ENCODE measurements at regions not wholly inside any gene's neighbourhood (a gene's known extent, or its start where the extent isn't known, plus 50 kb on each side); places are given as distances from the start of the nearest gene placed in this dataset.

- H3K56ac ChIP-seq (ENCODE audit: insufficient read length, low read depth, low read length), result no peak overlapping the region
- Mint-ChIP-seq H3K36me3 (ENCODE audit: insufficient read depth in 1 of 3, low read depth in 3 of 3) (no peaks in the 10 kb centered on the region), H3K4me1 (peaks cover 28 to 33% of the 10 kb centered on the region in 2 experiments), H3K4me3 (no peak overlapping the region), H3K27ac (peak overlapping the region in 1 of 3 experiments; percentile 42; a peak in 1 of 7 replicates), H3K9me3 (no peaks in the 10 kb centered on the region), H3K27me3 (ENCODE audit: low read depth) (no peaks in the 10 kb centered on the region)
- H2BK120ac ChIP-seq (ENCODE audit: low read depth, low read length, poor library complexity, severe bottlenecking), result no peak overlapping the region
- H3K27ac ChIP-seq (ENCODE audit: insufficient read length, low read depth, low read length), result no peak overlapping the region
- H2BK5ac ChIP-seq (ENCODE audit: insufficient read length, low read length), result no peak overlapping the region
- H3K9me3 ChIP-seq (ENCODE audit: control insufficient read depth, low read depth, low read length), result no peaks in the 10 kb centered on the region
- no peaks in the 10 kb centered on the region for H3K79me1 ChIP-seq (ENCODE audit: insufficient read depth, low read depth, low read length, poor library complexity, severe bottlenecking)
- no peak for DNase-seq
- no peaks in the 10 kb centered on the region for H3K79me2 ChIP-seq (ENCODE audit: insufficient read depth, low read length)
- H4K5ac ChIP-seq (ENCODE audit: insufficient read length, low read depth, low read length), result no peak overlapping the region
- H4K8ac ChIP-seq (replicated peaks; ENCODE audit: insufficient read length, low read depth, low read length), result no peak overlapping the region
- WGBS (ENCODE audit: extremely low coverage, insufficient read length, low lambda C conversion rate), result 100% methylated on average over 1 of the region's 8 CpGs
- H2BK15ac ChIP-seq (ENCODE audit: low read depth, low read length), result no peak overlapping the region
- H4K91ac ChIP-seq (ENCODE audit: insufficient read length, low read depth, low read length), result no peak overlapping the region
- H3K4me1 ChIP-seq (ENCODE audit: insufficient read depth, low read length), result peaks cover 6% of the 10 kb centered on the region; the same call in 1 of the 2 replicates
- no peak overlapping the region for H2BK20ac ChIP-seq (ENCODE audit: low read depth, low read length, poor library complexity, severe bottlenecking)
- no peak overlapping the region for H2AFZ ChIP-seq (ENCODE audit: low read length)
- no peak overlapping the region for H3K4ac ChIP-seq (ENCODE audit: low read depth, low read length)
- H3K23ac ChIP-seq (ENCODE audit: insufficient read length, low read depth, low read length), result no peak overlapping the region
- H4K20me1 ChIP-seq (ENCODE audit: control insufficient read depth, insufficient read depth, insufficient read length), result no peaks in the 10 kb centered on the region
- H3K4me2 ChIP-seq (ENCODE audit: insufficient read depth, insufficient read length, low read length), result no peak overlapping the region
- no peak overlapping the region for H3K18ac ChIP-seq (ENCODE audit: insufficient read length, low read depth, low read length)
- no peak overlapping the region for H2BK12ac ChIP-seq (ENCODE audit: insufficient read length, low read depth, low read length)
- no peaks in the 10 kb centered on the region for H3K23me2 ChIP-seq (ENCODE audit: insufficient read length, low read depth, low read length, poor library complexity, severe bottlenecking)
- H3K14ac ChIP-seq (ENCODE audit: insufficient read depth, low read length), result no peak overlapping the region; the same call in 1 of the 2 replicates
- no peak overlapping the region for H3T11ph ChIP-seq (ENCODE audit: low read length)
- H2AK5ac ChIP-seq (ENCODE audit: insufficient read length, low read length), result no peak overlapping the region
- no peak overlapping the region for H3K9ac ChIP-seq (ENCODE audit: extremely low read depth, insufficient read length, low read length)
- no peaks in the 10 kb centered on the region for H3K27me3 ChIP-seq (ENCODE audit: insufficient read depth, low read length)
- no peak for TF ChIP-seq CTCF (conservative IDR thresholded peaks at IDR 0.05)
Measured at GRCh38 chr6:15132854-15133670, 112.8 kb upstream of the JARID2 start.
